Dendritic cell treated with granulocyte-macrophage colony-stimulating factor and Interleukin-4, amounts not matched to agents 40 ng/mL and 50 ng/mL, for 4 days (primary cell): ENCODE measurements at regions not wholly inside any gene's neighbourhood (a gene's known extent, or its start where the extent isn't known, plus 50 kb on each side); places are given as distances from the start of the nearest gene placed in this dataset.

Experiments used
- H3K27ac Mint-ChIP-seq: one replicate; pipeline ENCODE4 v1.8.0; 2022; ENCODE audit warnings: mild to moderate bottlenecking, mixed read lengths
- H3K27me3 Mint-ChIP-seq: one replicate; pipeline ENCODE4 v1.8.0; 2022; ENCODE audit warnings: mild to moderate bottlenecking, mixed read lengths
- H3K36me3 Mint-ChIP-seq: one replicate; pipeline ENCODE4 v1.8.0; 2022; ENCODE audit warnings: low read depth, mixed read lengths
- H3K4me1 Mint-ChIP-seq: one replicate; pipeline ENCODE4 v1.8.0; 2022; ENCODE audit warnings: low read depth, mixed read lengths
- H3K4me3 Mint-ChIP-seq: one replicate; pipeline ENCODE4 v1.8.0; 2022; ENCODE audit warnings: mild to moderate bottlenecking, moderate library complexity, mixed read lengths
- H3K9me3 Mint-ChIP-seq: one replicate; pipeline ENCODE4 v1.8.0; 2022; ENCODE audit warnings: mixed read lengths
- intact Hi-C: fragments of 100-400 bp; cut with micrococcal nuclease; formaldehyde crosslinking; loops from one replicate; pipeline ENCODE4 v1.15.0; 2022

- Mint-ChIP-seq H3K4me1 (no peaks in the 10 kb centered on the region), H3K36me3 (no peaks in the 10 kb centered on the region), H3K9me3 (peaks cover 28% of the 10 kb centered on the region), H3K4me3 (no peak overlapping the region), H3K27ac (no peak overlapping the region), H3K27me3 (no peaks in the 10 kb centered on the region)
- intact Hi-C loops: no loop called here
Observed at GRCh38 chr21:19941626-19942025, 1056.6 kb upstream of the NCAM2 start.

- H3K27me3 Mint-ChIP-seq: no peaks in the 10 kb centered on the region
- no peak overlapping the region for H3K4me3 Mint-ChIP-seq
- H3K9me3 Mint-ChIP-seq: peaks cover 6% of the 10 kb centered on the region
- H3K27ac Mint-ChIP-seq: no peak overlapping the region
- H3K36me3 Mint-ChIP-seq: no peaks in the 10 kb centered on the region
- intact Hi-C loops: no loop called here
- H3K4me1 Mint-ChIP-seq: no peaks in the 10 kb centered on the region
Observed at GRCh38 chr21:19950347-19950746, 1047.9 kb upstream of the NCAM2 start.

GRCh38 chr21:19969156-19969555, 1029.1 kb upstream of the NCAM2 start:
- Mint-ChIP-seq H3K4me1 (no peaks in the 10 kb centered on the region), H3K4me3 (no peak overlapping the region), H3K9me3 (peaks cover 23% of the 10 kb centered on the region), H3K36me3 (no peaks in the 10 kb centered on the region), H3K27me3 (no peaks in the 10 kb centered on the region), H3K27ac (no peak overlapping the region)
- intact Hi-C loops: no loop called here

GRCh38 chr21:19981938-19982337, 1016.3 kb upstream of the NCAM2 start:
- Mint-ChIP-seq H3K9me3 (no peaks in the 10 kb centered on the region), H3K36me3 (no peaks in the 10 kb centered on the region), H3K4me1 (no peaks in the 10 kb centered on the region), H3K4me3 (no peak overlapping the region), H3K27me3 (no peaks in the 10 kb centered on the region), H3K27ac (no peak overlapping the region)
- intact Hi-C loops: no loop called here

GRCh38 chr21:19986396-19986795, 1011.8 kb upstream of the NCAM2 start:
- H3K27ac Mint-ChIP-seq: no peak overlapping the region
- H3K4me3 Mint-ChIP-seq: no peak overlapping the region
- no peaks in the 10 kb centered on the region for H3K36me3 Mint-ChIP-seq
- H3K4me1 Mint-ChIP-seq: no peaks in the 10 kb centered on the region
- no peaks in the 10 kb centered on the region for H3K27me3 Mint-ChIP-seq
- intact Hi-C loops: no loop called here
- no peaks in the 10 kb centered on the region for H3K9me3 Mint-ChIP-seq

- H3K4me1 Mint-ChIP-seq: no peaks in the 10 kb centered on the region
- no peak overlapping the region for H3K27ac Mint-ChIP-seq
- no peak overlapping the region for H3K4me3 Mint-ChIP-seq
- intact Hi-C loops: no loop called here
- peaks cover 6% of the 10 kb centered on the region for H3K9me3 Mint-ChIP-seq
- H3K36me3 Mint-ChIP-seq: no peaks in the 10 kb centered on the region
- H3K27me3 Mint-ChIP-seq: no peaks in the 10 kb centered on the region
Observed at GRCh38 chr21:19987671-19988070, 1010.5 kb upstream of the NCAM2 start.

GRCh38 chr21:19992540-19992939, 1005.7 kb upstream of the NCAM2 start:
- Mint-ChIP-seq H3K9me3 (peaks cover 17% of the 10 kb centered on the region), H3K27ac (no peak overlapping the region), H3K4me3 (no peak overlapping the region), H3K36me3 (no peaks in the 10 kb centered on the region), H3K27me3 (no peaks in the 10 kb centered on the region), H3K4me1 (no peaks in the 10 kb centered on the region)
- intact Hi-C loops: no loop called here

- Mint-ChIP-seq H3K4me1 (no peaks in the 10 kb centered on the region), H3K4me3 (no peak overlapping the region), H3K9me3 (peaks cover 24% of the 10 kb centered on the region), H3K36me3 (no peaks in the 10 kb centered on the region), H3K27me3 (no peaks in the 10 kb centered on the region), H3K27ac (no peak overlapping the region)
- intact Hi-C loops: no loop called here
Observed at GRCh38 chr21:19993268-19993667, 1004.9 kb upstream of the NCAM2 start.

- intact Hi-C loops: no loop called here
- H3K4me1 Mint-ChIP-seq: peaks cover 11% of the 10 kb centered on the region
- H3K9me3 Mint-ChIP-seq: peaks cover 39% of the 10 kb centered on the region
- H3K4me3 Mint-ChIP-seq: no peak overlapping the region
- no peaks in the 10 kb centered on the region for H3K36me3 Mint-ChIP-seq
- no peaks in the 10 kb centered on the region for H3K27me3 Mint-ChIP-seq
- no peak overlapping the region for H3K27ac Mint-ChIP-seq
Observed at GRCh38 chr21:19995253-19995652, 1003.0 kb upstream of the NCAM2 start.

GRCh38 chr21:19998453-19998852, 999.8 kb upstream of the NCAM2 start:
- no peaks in the 10 kb centered on the region for H3K36me3 Mint-ChIP-seq

GRCh38 chr21:19999369-20000272, 998.6 kb upstream of the NCAM2 start:
- Mint-ChIP-seq H3K9me3 (peaks cover 22% of the 10 kb centered on the region), H3K4me3 (peak overlapping the region; percentile 17), H3K27ac (no peak overlapping the region), H3K36me3 (no peaks in the 10 kb centered on the region), H3K4me1 (peaks cover 11% of the 10 kb centered on the region), H3K27me3 (no peaks in the 10 kb centered on the region)
- intact Hi-C loops: no loop called here

More at GRCh38 chr21:19998453-19998852, 999.8 kb upstream of the NCAM2 start:
- Mint-ChIP-seq H3K9me3 (peaks cover 25% of the 10 kb centered on the region), H3K4me3 (no peak overlapping the region), H3K27me3 (no peaks in the 10 kb centered on the region), H3K27ac (no peak overlapping the region), H3K4me1 (peaks cover 11% of the 10 kb centered on the region)
- intact Hi-C loops: no loop called here

GRCh38 chr21:20004367-20004766, 993.8 kb upstream of the NCAM2 start:
- no peak overlapping the region for H3K27ac Mint-ChIP-seq
- H3K27me3 Mint-ChIP-seq: no peaks in the 10 kb centered on the region

GRCh38 chr21:20010691-20011200, 987.5 kb upstream of the NCAM2 start:
- H3K27me3 Mint-ChIP-seq: no peaks in the 10 kb centered on the region
- peaks cover 13% of the 10 kb centered on the region for H3K9me3 Mint-ChIP-seq
- no peaks in the 10 kb centered on the region for H3K36me3 Mint-ChIP-seq
- H3K27ac Mint-ChIP-seq: no peak overlapping the region
- H3K4me3 Mint-ChIP-seq: no peak overlapping the region
- no peaks in the 10 kb centered on the region for H3K4me1 Mint-ChIP-seq
- intact Hi-C loops: no loop called here

More at GRCh38 chr21:20004367-20004766, 993.8 kb upstream of the NCAM2 start:
- Mint-ChIP-seq H3K4me1 (peaks cover 5% of the 10 kb centered on the region), H3K4me3 (no peak overlapping the region), H3K36me3 (no peaks in the 10 kb centered on the region), H3K9me3 (peaks cover 4% of the 10 kb centered on the region)
- intact Hi-C loops: no loop called here

- Mint-ChIP-seq H3K27me3 (no peaks in the 10 kb centered on the region), H3K4me3 (no peak overlapping the region), H3K9me3 (peaks cover 17% of the 10 kb centered on the region), H3K27ac (no peak overlapping the region), H3K4me1 (no peaks in the 10 kb centered on the region), H3K36me3 (no peaks in the 10 kb centered on the region)
- intact Hi-C loops: no loop called here
Observed at GRCh38 chr21:20013851-20014250, 984.4 kb upstream of the NCAM2 start.
